ENCODE measurements at regions not wholly inside any gene's neighbourhood (a gene's known extent, or its start where the extent isn't known, plus 50 kb on each side); places are given as distances from the start of the nearest gene placed in this dataset.

- TF ChIP-seq, protein P1, sequence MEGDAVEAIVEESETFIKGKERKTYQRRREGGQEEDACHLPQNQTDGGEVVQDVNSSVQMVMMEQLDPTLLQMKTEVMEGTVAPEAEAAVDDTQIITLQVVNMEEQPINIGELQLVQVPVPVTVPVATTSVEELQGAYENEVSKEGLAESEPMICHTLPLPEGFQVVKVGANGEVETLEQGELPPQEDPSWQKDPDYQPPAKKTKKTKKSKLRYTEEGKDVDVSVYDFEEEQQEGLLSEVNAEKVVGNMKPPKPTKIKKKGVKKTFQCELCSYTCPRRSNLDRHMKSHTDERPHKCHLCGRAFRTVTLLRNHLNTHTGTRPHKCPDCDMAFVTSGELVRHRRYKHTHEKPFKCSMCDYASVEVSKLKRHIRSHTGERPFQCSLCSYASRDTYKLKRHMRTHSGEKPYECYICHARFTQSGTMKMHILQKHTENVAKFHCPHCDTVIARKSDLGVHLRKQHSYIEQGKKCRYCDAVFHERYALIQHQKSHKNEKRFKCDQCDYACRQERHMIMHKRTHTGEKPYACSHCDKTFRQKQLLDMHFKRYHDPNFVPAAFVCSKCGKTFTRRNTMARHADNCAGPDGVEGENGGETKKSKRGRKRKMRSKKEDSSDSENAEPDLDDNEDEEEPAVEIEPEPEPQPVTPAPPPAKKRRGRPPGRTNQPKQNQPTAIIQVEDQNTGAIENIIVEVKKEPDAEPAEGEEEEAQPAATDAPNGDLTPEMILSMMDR (IDR thresholded peaks at IDR 0.05; ENCODE audit: low read length) = no peak
- TF ChIP-seq EZH2phosphoT487 (IDR thresholded peaks at IDR 0.05; ENCODE audit: low read length) (no peak), EZH2 (optimal IDR thresholded peaks at IDR 0.05; ENCODE audit: low read depth, low read length) (no peak)
These were observed 625.9 kb upstream of the PKN2 start for GRCh38 chr1:88058205-88058604.
